Caco-2 (cell line): ENCODE measurements at regions not wholly inside any gene's neighbourhood (a gene's known extent, or its start where the extent isn't known, plus 50 kb on each side); places are given as distances from the start of the nearest gene placed in this dataset.

ENCODE experiments used
- BruUV-seq: library from RNA; stranded (reverse); fragments of 400-500 nt; replicated peaks from 2 replicates; lab custom pipeline; 2021; lab: Mats Ljungman, UMichigan
- CTCF ChIA-PET: fragments of 300-600 bp; sonication (Branson Sonifier 250); formaldehyde crosslinking; loops from one replicate; lab custom pipeline; 2022; ENCODE audit warnings: antibody characterized with exemption; lab: Charles Lee
- POLR2A ChIA-PET: fragments of 300-600 bp; sonication (Branson Sonifier 250); formaldehyde crosslinking; loops from one replicate; lab custom pipeline; 2022; ENCODE audit warnings: antibody characterized with exemption; lab: Charles Lee
- DNase-seq, 2 experiments: peaks; one replicate each; pipeline versions ENCODE4 v3.0.0 to v3.0.0-alpha.2; 2020 to 2022
- H3K27me3 ChIP-seq: replicated peaks from 2 replicates; pipeline ENCODE4 v1.6.0; 2011; ENCODE audit warnings: low read length; ENCODE audit not compliant: control insufficient read depth, insufficient read depth
- H3K36me3 ChIP-seq: 2 replicates; pipeline ENCODE4 v1.5.1; 2011; ENCODE audit warnings: low read length; ENCODE audit not compliant: control insufficient read depth, insufficient read depth
- H3K4me1 ChIP-seq: fragments of 250-450 bp; sonication (Bioruptor Pico); 2 replicates; pipeline ENCODE4 v1.5.1; 2020; ENCODE audit warnings: mild to moderate bottlenecking
- H3K4me3 ChIP-seq: 2 replicates; pipeline ENCODE4 v1.5.1; 2011; ENCODE audit warnings: low read depth, mild to moderate bottlenecking, control low read depth, low read length
- H3K9me3 ChIP-seq: fragments of 250-450 bp; sonication (Bioruptor Pico); 2 replicates; pipeline ENCODE4 v1.5.1; 2020; ENCODE audit warnings: mild to moderate bottlenecking, moderate library complexity
- H3K27ac Mint-ChIP-seq: one replicate; pipeline ENCODE4 v1.8.0; 2022; ENCODE audit warnings: mixed read lengths; ENCODE audit not compliant: unreplicated experiment
- H3K27me3 Mint-ChIP-seq: one replicate; pipeline ENCODE4 v1.8.0; 2022; ENCODE audit warnings: mixed read lengths; ENCODE audit not compliant: insufficient read depth, unreplicated experiment
- H3K36me3 Mint-ChIP-seq: one replicate; pipeline ENCODE4 v1.8.0; 2022; ENCODE audit warnings: mild to moderate bottlenecking, mixed read lengths; ENCODE audit not compliant: insufficient read depth, unreplicated experiment
- H3K4me1 Mint-ChIP-seq: one replicate; pipeline ENCODE4 v1.8.0; 2022; ENCODE audit warnings: low read depth, mixed read lengths; ENCODE audit not compliant: unreplicated experiment
- H3K4me3 Mint-ChIP-seq: one replicate; pipeline ENCODE4 v1.8.0; 2022; ENCODE audit warnings: mild to moderate bottlenecking, moderate library complexity, mixed read lengths; ENCODE audit not compliant: unreplicated experiment
- H3K9me3 Mint-ChIP-seq: one replicate; pipeline ENCODE4 v1.8.0; 2022; ENCODE audit warnings: mixed read lengths; ENCODE audit not compliant: unreplicated experiment
- intact Hi-C: fragments of 100-400 bp; cut with micrococcal nuclease; formaldehyde crosslinking; loops from one replicate; pipeline ENCODE4 v1.10.0; 2022; ENCODE audit not compliant: unreplicated experiment
- TF ChIP-seq, protein P1 (sequence below), 2 experiments: fragments of 200-600 bp in 1 of 2; IDR thresholded peaks; 1 replicate in 1 of 2; 2 replicates in 1 of 2; pipeline versions ENCODE4 v1.5.1 to v1.8.0; 2011 to 2022; ENCODE audit warnings: antibody characterized with exemption in 1 of 2, control low read depth in 1 of 2, inconsistent platforms in 1 of 2, low read depth in 1 of 2, low read length in 1 of 2, mild to moderate bottlenecking in 1 of 2, moderate library complexity in 1 of 2; ENCODE audit not compliant: insufficient read depth in 1 of 2, severe bottlenecking in 1 of 2, unreplicated experiment in 1 of 2

DNA sequence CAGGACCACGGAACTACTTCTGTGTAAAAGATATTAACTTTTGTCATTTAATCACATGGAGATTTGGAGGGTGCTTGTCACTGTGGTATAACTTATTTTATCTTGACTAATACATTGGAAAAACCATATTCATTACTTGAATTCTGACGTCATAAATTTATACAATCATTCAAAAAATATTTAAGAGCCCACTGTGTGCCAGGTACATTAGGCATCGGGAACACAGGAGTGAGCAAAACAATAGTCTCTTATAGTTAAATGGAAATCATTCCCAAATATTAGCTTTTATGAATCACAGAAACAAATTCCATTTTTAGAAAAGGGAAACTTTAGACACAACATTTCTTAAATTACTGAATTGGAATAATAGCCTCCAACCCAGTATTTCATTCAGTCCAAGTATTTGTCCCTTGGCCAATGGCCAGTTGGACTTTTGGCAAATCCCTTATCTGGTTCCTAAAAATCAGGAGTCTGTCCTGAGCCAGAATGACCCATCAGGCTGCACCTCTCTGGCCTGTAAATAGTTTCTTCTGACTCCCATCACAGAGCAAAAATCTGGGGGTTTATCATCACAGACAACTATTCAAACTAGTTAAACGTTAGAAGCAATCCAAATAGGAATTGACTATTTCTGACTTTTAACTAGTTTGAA lies 104.3 kb upstream of the FSTL4 start:
- no peaks in the 10 kb centered on the region for H3K36me3 Mint-ChIP-seq
- peaks cover 23% of the 10 kb centered on the region for H3K27me3 Mint-ChIP-seq
- no peak overlapping the region for H3K4me3 Mint-ChIP-seq
- intact Hi-C loops: no loop called here
- H3K4me1 ChIP-seq: no peaks in the 10 kb centered on the region
- H3K27me3 ChIP-seq: no peaks in the 10 kb centered on the region; the same call in none of the 2 replicates
- ChIA-PET POLR2A (no interaction called here), CTCF (no interaction called here)
- H3K4me1 Mint-ChIP-seq: no peaks in the 10 kb centered on the region
- BruUV-seq: no TSS peak
- peaks cover 15% of the 10 kb centered on the region for H3K9me3 Mint-ChIP-seq
- no peak overlapping the region for H3K4me3 ChIP-seq
- DNase-seq: no peak
- TF ChIP-seq, protein P1, sequence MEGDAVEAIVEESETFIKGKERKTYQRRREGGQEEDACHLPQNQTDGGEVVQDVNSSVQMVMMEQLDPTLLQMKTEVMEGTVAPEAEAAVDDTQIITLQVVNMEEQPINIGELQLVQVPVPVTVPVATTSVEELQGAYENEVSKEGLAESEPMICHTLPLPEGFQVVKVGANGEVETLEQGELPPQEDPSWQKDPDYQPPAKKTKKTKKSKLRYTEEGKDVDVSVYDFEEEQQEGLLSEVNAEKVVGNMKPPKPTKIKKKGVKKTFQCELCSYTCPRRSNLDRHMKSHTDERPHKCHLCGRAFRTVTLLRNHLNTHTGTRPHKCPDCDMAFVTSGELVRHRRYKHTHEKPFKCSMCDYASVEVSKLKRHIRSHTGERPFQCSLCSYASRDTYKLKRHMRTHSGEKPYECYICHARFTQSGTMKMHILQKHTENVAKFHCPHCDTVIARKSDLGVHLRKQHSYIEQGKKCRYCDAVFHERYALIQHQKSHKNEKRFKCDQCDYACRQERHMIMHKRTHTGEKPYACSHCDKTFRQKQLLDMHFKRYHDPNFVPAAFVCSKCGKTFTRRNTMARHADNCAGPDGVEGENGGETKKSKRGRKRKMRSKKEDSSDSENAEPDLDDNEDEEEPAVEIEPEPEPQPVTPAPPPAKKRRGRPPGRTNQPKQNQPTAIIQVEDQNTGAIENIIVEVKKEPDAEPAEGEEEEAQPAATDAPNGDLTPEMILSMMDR (IDR thresholded peaks at IDR 0.05; ENCODE audit: insufficient read depth in 1 of 2, low read depth in 1 of 2, low read length in 1 of 2, severe bottlenecking in 1 of 2, unreplicated experiment in 1 of 2): no peak
- peaks cover 9% of the 10 kb centered on the region for H3K9me3 ChIP-seq
- no peaks in the 10 kb centered on the region for H3K36me3 ChIP-seq
- no peak overlapping the region for H3K27ac Mint-ChIP-seq

DNA sequence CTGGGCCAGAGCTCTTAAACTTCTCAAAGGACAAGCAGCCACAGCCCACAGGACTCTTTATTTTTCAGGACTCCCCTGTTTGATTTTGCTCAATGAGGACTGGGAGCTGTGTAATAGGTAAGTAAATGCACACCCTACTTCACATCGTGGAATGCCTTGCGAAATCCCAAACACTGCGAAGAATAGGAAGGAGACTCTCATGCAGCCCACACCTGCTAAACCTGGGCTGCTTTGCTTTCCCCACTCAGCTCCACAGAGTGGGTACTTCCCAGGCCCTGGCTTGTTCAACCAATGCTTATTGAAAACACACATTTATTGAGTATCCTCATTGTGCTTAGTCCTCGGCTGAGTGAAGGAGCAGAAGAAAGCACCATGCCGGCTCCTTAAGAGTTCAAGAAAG lies 103.3 kb upstream of the FSTL4 start:
- peaks cover 22% of the 10 kb centered on the region for H3K27me3 Mint-ChIP-seq
- H3K4me1 Mint-ChIP-seq: no peaks in the 10 kb centered on the region
- peaks cover 5% of the 10 kb centered on the region for H3K9me3 Mint-ChIP-seq
- BruUV-seq: no TSS peak
- CTCF ChIA-PET: no interaction called here
- H3K27ac Mint-ChIP-seq: no peak overlapping the region
- POLR2A ChIA-PET: no interaction called here
- TF ChIP-seq, protein P1 (IDR thresholded peaks at IDR 0.05; ENCODE audit: insufficient read depth in 1 of 2, low read depth in 1 of 2, low read length in 1 of 2, severe bottlenecking in 1 of 2, unreplicated experiment in 1 of 2): no peak
- H3K36me3 ChIP-seq: no peaks in the 10 kb centered on the region
- intact Hi-C loops: no loop called here
- H3K4me3 ChIP-seq: no peak overlapping the region
- no peaks in the 10 kb centered on the region for H3K9me3 ChIP-seq
- H3K4me3 Mint-ChIP-seq: no peak overlapping the region
- no peaks in the 10 kb centered on the region for H3K36me3 Mint-ChIP-seq
- no peak for DNase-seq
- H3K27me3 ChIP-seq: no peaks in the 10 kb centered on the region; the same call in none of the 2 replicates
- no peaks in the 10 kb centered on the region for H3K4me1 ChIP-seq

DNA sequence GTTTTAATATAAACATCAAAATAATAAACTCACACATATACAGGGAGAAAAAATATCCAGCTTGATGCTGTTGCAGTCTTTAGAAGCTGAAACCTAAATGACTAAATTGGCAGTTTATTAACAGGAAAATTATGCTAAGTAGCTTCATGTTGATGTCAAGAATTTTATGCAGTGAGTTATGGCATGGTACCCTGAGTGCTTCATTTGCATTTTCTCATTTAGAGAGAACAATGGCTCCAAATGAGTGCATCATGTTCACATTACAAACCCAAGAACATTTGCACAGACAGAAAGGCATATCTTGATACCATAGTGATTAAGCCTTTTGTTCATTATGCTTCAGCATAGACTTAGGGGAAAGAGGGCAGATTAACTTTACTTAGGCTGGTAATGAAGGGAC lies 102.9 kb upstream of the FSTL4 start:
- no peaks in the 10 kb centered on the region for H3K36me3 Mint-ChIP-seq
- intact Hi-C loops: no loop called here
- BruUV-seq: no TSS peak
- H3K27me3 Mint-ChIP-seq: peaks cover 26% of the 10 kb centered on the region
- TF ChIP-seq, protein P1 (IDR thresholded peaks at IDR 0.05; ENCODE audit: insufficient read depth in 1 of 2, low read depth in 1 of 2, low read length in 1 of 2, severe bottlenecking in 1 of 2, unreplicated experiment in 1 of 2): no peak
- no peaks in the 10 kb centered on the region for H3K4me1 Mint-ChIP-seq
- POLR2A ChIA-PET: no interaction called here
- CTCF ChIA-PET: no interaction called here
- Histone ChIP-seq H3K36me3 (no peaks in the 10 kb centered on the region), H3K27me3 (no peaks in the 10 kb centered on the region; the same call in none of the 2 replicates), H3K9me3 (no peaks in the 10 kb centered on the region), H3K4me1 (no peaks in the 10 kb centered on the region), H3K4me3 (no peak overlapping the region)
- no peak overlapping the region for H3K27ac Mint-ChIP-seq
- no peak for DNase-seq
- H3K9me3 Mint-ChIP-seq: peaks cover under 1% of the 10 kb centered on the region
- no peak overlapping the region for H3K4me3 Mint-ChIP-seq
